ENCODE measurements at regions not wholly inside any gene's neighbourhood (a gene's known extent, or its start where the extent isn't known, plus 50 kb on each side); places are given as distances from the start of the nearest gene placed in this dataset.

DNA sequence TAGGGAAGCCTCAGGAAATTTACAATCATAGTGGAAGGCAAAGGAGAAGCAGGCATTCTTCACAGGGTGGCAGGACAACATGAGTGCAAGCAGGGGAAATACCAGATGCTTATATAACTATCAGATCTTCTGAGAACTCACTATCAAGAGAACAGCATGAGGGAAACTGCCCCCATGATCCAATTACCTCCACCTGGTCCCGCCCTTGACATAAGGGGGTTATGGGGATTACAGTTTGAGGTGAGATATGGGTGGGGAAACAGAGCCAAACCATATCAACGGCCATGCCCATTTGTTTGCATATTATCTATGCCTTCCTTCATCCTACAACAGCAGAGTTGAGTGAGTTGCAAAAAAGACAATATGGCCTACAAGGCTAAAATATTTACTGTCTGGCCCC, 140.2 kb upstream of the CCDC196 start:
- no peak for TF ChIP-seq POLR2A (IDR thresholded peaks at IDR 0.05)
- TF ChIP-seq CTCF (IDR thresholded peaks at IDR 0.05 in 8 of 11, conservative IDR thresholded peaks at IDR 0.05 in 3 of 11): no peak
- no peak for TF ChIP-seq POLR2AphosphoS5 (IDR thresholded peaks at IDR 0.05)
